K562 (cell line): ENCODE measurements at regions not wholly inside any gene's neighbourhood (a gene's known extent, or its start where the extent isn't known, plus 50 kb on each side); places are given as distances from the start of the nearest gene placed in this dataset.

Experiments
- ATAC-seq: fragments of 200-7000 bp; cut with Tn5 transposase; 3 replicates; pipeline ENCODE4 v1.9.1; 2020; ENCODE audit warnings: moderate library complexity
- BruUV-seq: library from RNA; stranded (reverse); fragments of 400-500 nt; replicated peaks from 2 replicates; lab custom pipeline; 2021; lab: Mats Ljungman, UMichigan
- CTCF ChIA-PET: fragments of 300-600 bp; formaldehyde crosslinking; extraction: SDS; loops from one replicate; lab custom pipeline; 2021; ENCODE audit warnings: low intra/inter-chr PET ratio; lab: Yijun Ruan, JAX
- POLR2A ChIA-PET: fragments of 300-600, 350-650 bp; sonication (Branson Sonifier 250); formaldehyde crosslinking; extraction: SDS; loops from one replicate; lab custom pipeline; 2021; ENCODE audit warnings: antibody characterized with exemption, inconsistent platforms; lab: Yijun Ruan, JAX
- DNase-seq, 4 experiments: peaks; one replicate each; pipeline versions ENCODE4 v3.0.0 to v3.0.0-alpha.2; 2011 to 2018; ENCODE audit warnings: low spot score in 3 of 4, mixed read lengths in 3 of 4; ENCODE audit errors: extremely low read depth in 1 of 4
- FAIRE-seq: peaks from 2 replicates; lab custom pipeline; 2011; peaks lifted over from hg19 to GRCh38; lab: Jason Lieb, UNC
- H2AFZ ChIP-seq: 2 replicates; pipeline ENCODE4 v1.6.0; 2011; ENCODE audit warnings: low read depth, low read length, control low read depth, inconsistent platforms
- H3K27ac ChIP-seq: fragments of 200-600 bp; 3 replicates; pipeline ENCODE4 v1.8.0; 2011; ENCODE audit warnings: low read depth, mild to moderate bottlenecking, control low read depth, inconsistent platforms, low read length, moderate library complexity, mixed read lengths; ENCODE audit errors: extremely low read depth
- H3K27me3 ChIP-seq, 2 experiments: fragments of 300-600 bp in 1 of 2; 2 replicates in 1 of 2; 3 replicates in 1 of 2; pipeline versions ENCODE4 v1.6.0 to v1.8.0; 2011; ENCODE audit warnings: inconsistent platforms in 2 of 2, low read length in 2 of 2, mild to moderate bottlenecking in 1 of 2, mixed read lengths in 1 of 2, moderate library complexity in 1 of 2; ENCODE audit not compliant: control insufficient read depth in 2 of 2, insufficient read depth in 2 of 2
- H3K36me3 ChIP-seq: fragments of 300-600 bp; 3 replicates; pipeline ENCODE4 v1.8.0; 2011; ENCODE audit warnings: mild to moderate bottlenecking, low read length, inconsistent platforms; ENCODE audit not compliant: control insufficient read depth, insufficient read depth
- H3K4me1 ChIP-seq, 2 experiments: fragments of 200-600 bp in 1 of 2; replicated peaks in 1 of 2; 2 replicates in 1 of 2; 3 replicates in 1 of 2; pipeline versions ENCODE4 v1.5.1 to v1.8.0; 2011; ENCODE audit warnings: inconsistent platforms in 2 of 2, low read length in 2 of 2, mild to moderate bottlenecking in 1 of 2, mixed read lengths in 1 of 2, moderate library complexity in 1 of 2; ENCODE audit not compliant: control insufficient read depth in 2 of 2, insufficient read depth in 2 of 2
- H3K4me2 ChIP-seq: 2 replicates; pipeline ENCODE4 v1.6.1; 2011; ENCODE audit warnings: low read length, control low read depth, inconsistent platforms, mixed read lengths; ENCODE audit not compliant: insufficient read depth
- H3K4me3 ChIP-seq: fragments of 200-600 bp; sonication (generic), shearing (Covaris generic); 2 replicates; pipeline ENCODE4 v1.5.1; 2016; ENCODE audit warnings: control low read depth, inconsistent platforms
- H3K79me2 ChIP-seq: fragments of 200-600 bp; 3 replicates; pipeline ENCODE4 v1.8.0; 2011; ENCODE audit warnings: low read length, inconsistent platforms; ENCODE audit not compliant: control insufficient read depth, insufficient read depth
- H3K9ac ChIP-seq, 2 experiments: 2 replicates each; pipeline versions ENCODE4 v1.6.0 to v1.6.1; 2011; ENCODE audit warnings: low read depth in 2 of 2, low read length in 2 of 2, control low read depth in 1 of 2, inconsistent platforms in 1 of 2, mild to moderate bottlenecking in 1 of 2, mixed read lengths in 1 of 2; ENCODE audit not compliant: insufficient read depth in 1 of 2
- H3K9me1 ChIP-seq: one replicate; pipeline ENCODE4 v1.6.0; 2011; ENCODE audit warnings: inconsistent platforms, mild to moderate bottlenecking, low read length, moderate library complexity; ENCODE audit not compliant: control insufficient read depth, insufficient read depth
- H3K9me3 ChIP-seq: replicated peaks from 2 replicates; pipeline ENCODE4 v1.5.1; 2011; ENCODE audit warnings: low read depth, low read length, inconsistent platforms; ENCODE audit not compliant: control insufficient read depth, insufficient read depth
- H4K20me1 ChIP-seq: replicated peaks from 2 replicates; pipeline ENCODE4 v1.6.1; 2011; ENCODE audit warnings: low read length, inconsistent platforms, mixed read lengths; ENCODE audit not compliant: control insufficient read depth, insufficient read depth
- BHLHE40 ChIP-seq: IDR thresholded peaks from 2 replicates; pipeline ENCODE4 v1.6.1; 2011; ENCODE audit warnings: low read length, improper control_type of control experiment
- CBFA2T3 ChIP-seq: fragments of 450-650 bp; IDR thresholded peaks from 2 replicates; pipeline ENCODE4 v1.6.1; 2017
- CBX2 ChIP-seq: fragments of 200-600 bp; sonication (generic); IDR thresholded peaks from one replicate; pipeline ENCODE4 v1.6.1; 2012; ENCODE audit warnings: mild to moderate bottlenecking, low read length, inconsistent platforms; ENCODE audit not compliant: insufficient read depth, poor library complexity, severe bottlenecking
- ETV6 ChIP-seq, 3 experiments: fragments of 150-350 bp in 1 of 3; sonication (generic) in 1 of 3; formaldehyde crosslinking in 1 of 3; IDR thresholded peaks; 2 replicates each; pipeline versions ENCODE4 v1.6.1 to v1.8.0; 2014 to 2022; ENCODE audit warnings: borderline replicate concordance in 2 of 3, low read depth in 2 of 3, antibody characterized with exemption in 1 of 3, low read length in 1 of 3, mild to moderate bottlenecking in 1 of 3, missing genetic modification reagents in 1 of 3
- ID3 ChIP-seq, 2 experiments: fragments of 250-450 bp in 1 of 2; fragments of 450-650 bp in 1 of 2; sonication (Bioruptor Pico) in 1 of 2; IDR thresholded peaks; 2 replicates each; pipeline versions ENCODE4 v1.6.1 to v1.8.0; 2016 to 2021; ENCODE audit warnings: mild to moderate bottlenecking in 2 of 2, moderate library complexity in 2 of 2, missing compliant biosample characterization in 1 of 2, missing genetic modification characterization in 1 of 2
- KAT7 ChIP-seq: sonication (generic); formaldehyde crosslinking; IDR thresholded peaks from 2 replicates; pipeline ENCODE4 v1.8.0; 2022; ENCODE audit warnings: missing genetic modification reagents, mild to moderate bottlenecking, borderline replicate concordance
- NCOR1 ChIP-seq: fragments of 450-650 bp; IDR thresholded peaks from 2 replicates; pipeline ENCODE4 v1.6.1; 2016; ENCODE audit warnings: mild to moderate bottlenecking, moderate library complexity
- NFIX ChIP-seq: fragments of 250-450 bp; sonication (Bioruptor Pico); IDR thresholded peaks from 2 replicates; pipeline ENCODE4 v1.4.0; 2020; ENCODE audit warnings: low read depth, mild to moderate bottlenecking, moderate library complexity
- POLR2B ChIP-seq: fragments of 450-650 bp; IDR thresholded peaks from 2 replicates; pipeline ENCODE4 v1.6.1; 2018; ENCODE audit warnings: low read depth; ENCODE audit not compliant: partially characterized antibody
- RFX7 ChIP-seq: fragments of 250-450 bp; sonication (Bioruptor Pico); IDR thresholded peaks from 2 replicates; pipeline ENCODE4 v1.5.1; 2021; ENCODE audit warnings: mild to moderate bottlenecking
- SMAD4 ChIP-seq: fragments of 250-450 bp; sonication (Bioruptor Pico); conservative IDR thresholded peaks from 2 replicates; pipeline ENCODE4 v1.8.0; 2021; ENCODE audit warnings: inconsistent platforms, mild to moderate bottlenecking, moderate library complexity
- ZBTB8A ChIP-seq: fragments of 450-650 bp; IDR thresholded peaks from 2 replicates; pipeline ENCODE4 v1.6.1; 2018; ENCODE audit warnings: mild to moderate bottlenecking, moderate library complexity; ENCODE audit not compliant: partially characterized antibody
- ZNF12 ChIP-seq: sonication (generic); formaldehyde crosslinking; IDR thresholded peaks from 2 replicates; pipeline ENCODE4 v1.4.0; 2020; ENCODE audit warnings: mild to moderate bottlenecking, missing genetic modification reagents
- ZNF174 ChIP-seq: fragments of 250-450 bp; sonication (Bioruptor Pico); IDR thresholded peaks from 2 replicates; pipeline ENCODE4 v1.4.0; 2020; ENCODE audit warnings: mild to moderate bottlenecking
- ZNF197 ChIP-seq: fragments of 200-800 bp; sonication (Bioruptor generic); IDR thresholded peaks from 2 replicates; pipeline ENCODE4 v1.6.1; 2016; ENCODE audit warnings: low read depth, missing genetic modification characterization, missing compliant biosample characterization
- ZNF263 ChIP-seq: sonication (generic); formaldehyde crosslinking; IDR thresholded peaks from 2 replicates; pipeline ENCODE4 v1.8.0; 2022; ENCODE audit warnings: mild to moderate bottlenecking, missing genetic modification reagents, borderline replicate concordance
- ZNF511 ChIP-seq: sonication (generic); formaldehyde crosslinking; IDR thresholded peaks from 2 replicates; pipeline ENCODE4 v1.8.0; 2022; ENCODE audit warnings: mild to moderate bottlenecking, missing genetic modification reagents
- WGBS: fragments of 100-300 bp; shearing (Covaris generic); methylation state at CpG from one replicate; pipeline ENCODE4 v1.1.6; 2016; ENCODE audit warnings: low coverage, mixed read lengths; ENCODE audit not compliant: insufficient coverage; ENCODE audit errors: missing lambda C conversion rate; 5-methylcytosine and 5-hydroxymethylcytosine counted together
- in situ Hi-C: fragments of 300-500 bp; cut with MboI; formaldehyde crosslinking; loops from 4 replicates; pipeline ENCODE4 v1.15.0; 2018; ENCODE audit warnings: inconsistent platforms, mixed read lengths
- intact Hi-C: fragments of 100-400 bp; cut with micrococcal nuclease; formaldehyde crosslinking; loops from 2 replicates; pipeline ENCODE4 v1.14.2; 2022
- TF ChIP-seq, protein P1 (sequence below): fragments of 250-450 bp; sonication (Bioruptor Pico); IDR thresholded peaks from 2 replicates; pipeline ENCODE4 v1.8.0; 2021; ENCODE audit warnings: borderline replicate concordance, mild to moderate bottlenecking, moderate library complexity; ENCODE audit not compliant: poor library complexity, severe bottlenecking
- TF ChIP-seq, protein P2 (sequence below): fragments of 450-650 bp; IDR thresholded peaks from 2 replicates; pipeline ENCODE4 v1.6.1; 2016; ENCODE audit warnings: missing biosample characterization, missing genetic modification characterization

GRCh38 chr14:95023115-95023514 is 134.2 kb downstream of the DICER1 start:
- FAIRE-seq (no peak), ATAC-seq (no peak), DNase-seq (no peak)
- Histone ChIP-seq H4K20me1 (no peaks in the 10 kb centered on the region), H3K4me1 (no peaks in the 10 kb centered on the region), H3K9me3 (no peaks in the 10 kb centered on the region), H3K9ac (no peak overlapping the region), H3K4me3 (no peak overlapping the region), H3K4me2 (no peak overlapping the region), H2AFZ (no peak overlapping the region), H3K36me3 (no peaks in the 10 kb centered on the region), H3K27ac (no peak overlapping the region), H3K9me1 (no peaks in the 10 kb centered on the region), H3K27me3 (no peaks in the 10 kb centered on the region), H3K79me2 (no peaks in the 10 kb centered on the region)
- in situ Hi-C loops (no loop called here), intact Hi-C loops (no loop called here)
- TF ChIP-seq ZNF511 (CRISPR knock-in tag) (no peak), KAT7 (CRISPR knock-in tag) (no peak), CBFA2T3 (no peak), ZNF174 (CRISPR knock-in tag) (no peak), BHLHE40 (no peak), ID3 (CRISPR knock-in tag; IDR thresholded peaks at IDR 0.05) (no peak), ID3 (tag; IDR thresholded peaks at IDR 0.05) (no peak), SMAD4 (CRISPR knock-in tag) (no peak), ZNF12 (CRISPR knock-in tag) (no peak), NFIX (CRISPR knock-in tag) (no peak), ZNF263 (CRISPR knock-in tag) (no peak), ZNF197 (no peak), ETV6 (IDR thresholded peaks at IDR 0.05; ENCODE audit: borderline replicate concordance in 1 of 2, low read depth in 2 of 2, low read length in 1 of 2) (no peak), ETV6 (CRISPR knock-in tag; IDR thresholded peaks at IDR 0.05; ENCODE audit: borderline replicate concordance) (no peak), NCOR1 (no peak), POLR2B (no peak), RFX7 (CRISPR knock-in tag) (no peak), ZBTB8A (no peak), CBX2 (no peak)
- TF ChIP-seq, protein P1, sequence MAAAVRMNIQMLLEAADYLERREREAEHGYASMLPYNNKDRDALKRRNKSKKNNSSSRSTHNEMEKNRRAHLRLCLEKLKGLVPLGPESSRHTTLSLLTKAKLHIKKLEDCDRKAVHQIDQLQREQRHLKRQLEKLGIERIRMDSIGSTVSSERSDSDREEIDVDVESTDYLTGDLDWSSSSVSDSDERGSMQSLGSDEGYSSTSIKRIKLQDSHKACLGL, result no peak
- TF ChIP-seq, protein P2, sequence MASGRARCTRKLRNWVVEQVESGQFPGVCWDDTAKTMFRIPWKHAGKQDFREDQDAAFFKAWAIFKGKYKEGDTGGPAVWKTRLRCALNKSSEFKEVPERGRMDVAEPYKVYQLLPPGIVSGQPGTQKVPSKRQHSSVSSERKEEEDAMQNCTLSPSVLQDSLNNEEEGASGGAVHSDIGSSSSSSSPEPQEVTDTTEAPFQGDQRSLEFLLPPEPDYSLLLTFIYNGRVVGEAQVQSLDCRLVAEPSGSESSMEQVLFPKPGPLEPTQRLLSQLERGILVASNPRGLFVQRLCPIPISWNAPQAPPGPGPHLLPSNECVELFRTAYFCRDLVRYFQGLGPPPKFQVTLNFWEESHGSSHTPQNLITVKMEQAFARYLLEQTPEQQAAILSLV (tag), result no peak
- CTCF ChIA-PET, result no interaction called here
- no TSS peak for BruUV-seq
- POLR2A ChIA-PET, result no interaction called here
- WGBS, result 4% methylated on average over 9 of the region's 9 CpGs
